BJ (cell line): ENCODE measurements at regions not wholly inside any gene's neighbourhood (a gene's known extent, or its start where the extent isn't known, plus 50 kb on each side); places are given as distances from the start of the nearest gene placed in this dataset.

ENCODE experiments used
- CTCF ChIA-PET: fragments of 350-600 bp; formaldehyde crosslinking; extraction: SDS; loops from one replicate; lab custom pipeline; 2021; ENCODE audit warnings: antibody characterized with exemption, inconsistent platforms; lab: Yijun Ruan, JAX
- POLR2A ChIA-PET: fragments of 300-600 bp; sonication (Branson Sonifier 250); formaldehyde crosslinking; extraction: SDS; loops from one replicate; lab custom pipeline; 2021; ENCODE audit warnings: antibody characterized with exemption; lab: Charles Lee
- DNase-seq: peaks from one replicate; pipeline ENCODE4 v3.0.0-alpha.2; 2011; ENCODE audit warnings: low read depth
- H3K27me3 ChIP-seq: 2 replicates; pipeline ENCODE4 v1.6.0; 2011; ENCODE audit warnings: low read length; ENCODE audit not compliant: control insufficient read depth, insufficient read depth
- H3K36me3 ChIP-seq: 2 replicates; pipeline ENCODE4 v1.5.1; 2011; ENCODE audit warnings: low read length; ENCODE audit not compliant: control insufficient read depth, insufficient read depth
- H3K4me3 ChIP-seq: 2 replicates; pipeline ENCODE4 v1.5.1; 2011; ENCODE audit warnings: low read depth, mild to moderate bottlenecking, control low read depth, low read length
- TF ChIP-seq, protein P1 (sequence below): IDR thresholded peaks from 2 replicates; pipeline ENCODE4 v1.5.1; 2011; ENCODE audit warnings: low read depth, mild to moderate bottlenecking, control low read depth, inconsistent platforms, low read length, moderate library complexity; ENCODE audit not compliant: insufficient read depth

GRCh38 chr2:128450211-128451024 is 131.8 kb upstream of the HS6ST1 start:
- Histone ChIP-seq H3K36me3 (no peaks in the 10 kb centered on the region), H3K27me3 (peaks cover 2% of the 10 kb centered on the region), H3K4me3 (no peak overlapping the region)
- CTCF ChIA-PET, result interaction anchor here (1.2 kb wide), 1 partner anchor 20 kb away, joined by 3 read pairs; no protein-coding TSS in a partner anchor
- TF ChIP-seq, protein P1, sequence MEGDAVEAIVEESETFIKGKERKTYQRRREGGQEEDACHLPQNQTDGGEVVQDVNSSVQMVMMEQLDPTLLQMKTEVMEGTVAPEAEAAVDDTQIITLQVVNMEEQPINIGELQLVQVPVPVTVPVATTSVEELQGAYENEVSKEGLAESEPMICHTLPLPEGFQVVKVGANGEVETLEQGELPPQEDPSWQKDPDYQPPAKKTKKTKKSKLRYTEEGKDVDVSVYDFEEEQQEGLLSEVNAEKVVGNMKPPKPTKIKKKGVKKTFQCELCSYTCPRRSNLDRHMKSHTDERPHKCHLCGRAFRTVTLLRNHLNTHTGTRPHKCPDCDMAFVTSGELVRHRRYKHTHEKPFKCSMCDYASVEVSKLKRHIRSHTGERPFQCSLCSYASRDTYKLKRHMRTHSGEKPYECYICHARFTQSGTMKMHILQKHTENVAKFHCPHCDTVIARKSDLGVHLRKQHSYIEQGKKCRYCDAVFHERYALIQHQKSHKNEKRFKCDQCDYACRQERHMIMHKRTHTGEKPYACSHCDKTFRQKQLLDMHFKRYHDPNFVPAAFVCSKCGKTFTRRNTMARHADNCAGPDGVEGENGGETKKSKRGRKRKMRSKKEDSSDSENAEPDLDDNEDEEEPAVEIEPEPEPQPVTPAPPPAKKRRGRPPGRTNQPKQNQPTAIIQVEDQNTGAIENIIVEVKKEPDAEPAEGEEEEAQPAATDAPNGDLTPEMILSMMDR, result no peak
- no peak for DNase-seq
- POLR2A ChIA-PET, result no interaction called here

DNA sequence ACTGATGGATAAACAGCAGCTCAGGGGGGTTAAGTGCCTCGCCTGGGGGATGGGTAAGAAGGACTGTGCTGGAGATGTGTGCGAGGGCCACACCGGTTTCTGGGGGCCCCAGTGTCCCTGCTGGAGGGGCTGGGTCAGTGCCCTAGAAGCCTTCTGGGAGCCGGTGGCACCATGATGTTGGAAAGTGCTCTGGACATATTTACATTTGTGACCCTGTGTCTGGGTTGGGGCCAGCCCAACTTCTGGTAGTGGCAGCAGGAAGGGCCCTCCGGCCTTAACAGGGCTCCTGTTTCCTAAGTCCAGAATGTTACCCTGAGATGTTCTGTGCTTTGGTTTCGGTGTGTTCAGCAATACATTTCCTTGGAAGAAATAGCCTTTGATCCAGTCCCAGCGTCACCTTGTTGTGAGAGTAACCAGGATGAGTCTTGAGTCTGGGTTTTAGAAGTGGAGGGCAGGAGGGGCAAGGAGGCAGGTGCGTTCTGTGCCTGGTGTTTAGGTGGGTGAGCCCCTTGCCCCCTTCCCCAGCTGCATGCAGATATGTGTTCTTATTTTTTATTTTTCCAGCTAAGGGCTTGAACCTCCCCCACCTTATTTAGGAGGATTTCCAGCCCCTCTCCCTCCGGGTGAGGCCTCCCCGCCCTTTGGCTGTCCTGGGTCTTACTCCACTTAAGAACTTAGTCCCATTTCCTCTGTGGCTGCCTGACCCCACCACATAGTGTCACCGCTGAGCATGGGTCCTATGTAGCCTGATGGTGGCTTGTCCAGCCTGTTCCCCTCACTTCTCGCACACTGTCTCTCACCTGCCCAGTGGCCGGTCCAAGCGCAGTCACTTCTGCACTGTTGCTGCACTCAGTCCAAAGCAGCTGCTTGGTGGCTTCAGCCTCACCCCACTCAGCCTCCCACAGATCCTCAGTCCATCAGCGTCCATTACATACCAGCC is 132.7 kb upstream of the HS6ST1 start:
- POLR2A ChIA-PET, result no interaction called here
- no peaks in the 10 kb centered on the region for H3K36me3 ChIP-seq
- DNase-seq, result no peak

DNA sequence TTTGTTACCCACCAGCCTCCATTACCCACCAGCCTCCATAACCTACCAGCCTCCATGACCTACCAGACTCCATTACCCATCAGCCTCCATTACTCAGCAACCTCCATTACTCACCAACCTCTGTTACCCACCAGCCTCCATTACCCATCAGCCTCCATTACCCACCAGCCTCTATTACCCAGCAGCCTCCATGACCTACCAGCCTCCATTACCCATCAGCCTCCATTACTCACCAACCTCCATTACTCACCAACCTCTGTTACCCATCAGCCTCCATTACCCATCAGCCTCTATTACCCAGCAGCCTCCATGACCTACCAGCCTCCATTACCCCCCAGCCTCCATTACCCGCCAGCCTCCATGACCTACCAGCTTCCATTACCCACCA is 133.3 kb upstream of the HS6ST1 start:
- no peak for DNase-seq
- ChIA-PET POLR2A (no interaction called here), CTCF (interaction anchor here (0.6 to 1.2 kb wide), 3 partner anchors 18 to 205 kb away, joined by 3 to 4 read pairs (median 3); no protein-coding TSS in a partner anchor)
- Histone ChIP-seq H3K36me3 (no peaks in the 10 kb centered on the region), H3K4me3 (no peak overlapping the region), H3K27me3 (peaks cover 2% of the 10 kb centered on the region)
- TF ChIP-seq, protein P1, result no peak

More for the DNA sequence above, 132.7 kb upstream of the HS6ST1 start:
- H3K4me3 ChIP-seq, result no peak overlapping the region
- peaks cover 2% of the 10 kb centered on the region for H3K27me3 ChIP-seq
- TF ChIP-seq, protein P1, result no peak
- CTCF ChIA-PET, result interaction anchor here (0.6 to 1.2 kb wide), 2 partner anchors 19 to 204 kb away, joined by 3 read pairs; no protein-coding TSS in a partner anchor

DNA sequence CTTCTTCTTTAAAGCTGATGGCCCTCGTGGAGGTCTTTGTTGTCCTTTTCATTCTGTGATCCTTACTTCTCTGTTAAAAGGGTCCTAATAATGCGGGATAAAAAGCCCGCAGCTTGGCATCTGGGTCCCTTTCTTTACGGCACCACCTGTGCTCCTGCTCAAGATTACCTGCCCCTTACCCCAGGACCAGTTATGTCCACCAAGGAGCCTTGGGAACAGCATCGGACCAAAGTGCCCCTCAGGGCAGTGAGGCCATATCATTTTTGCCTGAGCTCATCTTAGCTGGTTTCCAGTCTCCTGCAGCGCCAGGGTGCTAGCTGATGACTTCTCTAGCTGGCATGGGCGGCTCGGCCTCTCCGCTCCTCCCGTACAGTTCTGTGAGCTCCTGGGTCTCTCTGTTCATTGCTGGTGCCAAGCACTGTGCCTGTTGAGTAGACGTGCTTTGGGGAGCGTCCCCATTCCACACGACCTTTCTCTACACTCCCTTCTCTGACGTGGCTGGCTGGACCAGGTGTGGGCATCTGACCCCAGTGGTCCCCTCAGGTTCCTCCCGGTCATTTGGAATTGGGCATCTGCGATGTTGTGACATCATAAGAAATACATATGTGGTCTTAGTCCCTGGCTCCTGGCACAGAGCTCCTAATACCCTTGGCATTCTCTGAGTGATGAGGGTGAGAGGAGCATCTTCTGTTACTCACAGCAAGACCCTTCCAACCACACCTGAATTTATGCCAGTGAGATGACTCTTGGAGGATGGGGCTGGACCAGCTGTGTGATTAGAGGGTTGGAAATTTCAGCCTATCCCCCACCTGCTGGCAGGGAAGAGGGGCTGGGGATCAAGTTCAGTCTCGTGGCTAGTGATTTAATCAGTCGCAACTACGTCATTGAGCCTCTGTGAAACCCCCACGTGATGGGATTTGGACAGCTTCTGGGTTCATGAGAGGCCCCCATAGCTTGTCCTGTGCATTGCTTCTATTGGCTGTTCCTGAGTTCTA is 134.2 kb upstream of the HS6ST1 start:
- no peak for DNase-seq
- TF ChIP-seq, protein P1, result no peak
- CTCF ChIA-PET, result interaction anchor here (1.0 kb wide), 1 partner anchor 29 kb away, joined by 4 read pairs; no protein-coding TSS in a partner anchor
- POLR2A ChIA-PET, result no interaction called here
- Histone ChIP-seq H3K4me3 (no peak overlapping the region), H3K27me3 (peaks cover 2% of the 10 kb centered on the region), H3K36me3 (no peaks in the 10 kb centered on the region)
